ENCODE measurements at regions not wholly inside any gene's neighbourhood (a gene's known extent, or its start where the extent isn't known, plus 50 kb on each side); places are given as distances from the start of the nearest gene placed in this dataset.

DNA sequence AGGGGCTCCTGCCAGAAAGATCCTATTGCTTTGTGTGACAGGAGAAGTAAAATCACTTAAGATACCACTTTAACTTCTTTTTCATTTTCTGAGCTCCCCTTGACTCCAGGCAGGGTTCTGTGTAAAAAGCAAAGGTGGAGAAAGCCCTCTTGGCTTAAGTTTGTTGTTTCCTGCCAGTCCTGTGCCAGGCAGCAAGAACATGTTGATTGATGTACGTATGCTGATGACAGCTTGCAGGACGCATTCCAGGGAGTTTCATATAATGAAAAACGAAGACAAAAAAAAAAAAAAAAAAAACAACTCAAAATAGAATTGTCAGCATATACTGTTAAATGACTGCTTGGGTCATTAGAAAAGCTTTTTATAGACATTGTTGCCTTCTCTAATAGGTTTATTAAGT lies 251.7 kb downstream of the PSAT1 start:
- Histone ChIP-seq H2AFZ (ENCODE audit: low read depth, low read length) (no peak overlapping the region), H4K20me1 (replicated peaks; ENCODE audit: control insufficient read depth, extremely low read depth, insufficient read depth, low read length) (no peaks in the 10 kb centered on the region), H3K27me3 (ENCODE audit: control insufficient read depth in 2 of 2, insufficient read depth in 2 of 2, low read length in 2 of 2) (no peaks in the 10 kb centered on the region), H3K4me1 (ENCODE audit: control insufficient read depth, extremely low read depth, insufficient read depth, low read length) (no peaks in the 10 kb centered on the region), H3K4me2 (ENCODE audit: insufficient read depth, low read length) (no peak overlapping the region), H3K79me2 (ENCODE audit: control insufficient read depth, insufficient read depth, low read length) (no peaks in the 10 kb centered on the region), H3K9ac (replicated peaks; ENCODE audit: extremely low read depth, insufficient read depth, low read length) (no peak overlapping the region), H3K9me3 (replicated peaks; ENCODE audit: control insufficient read depth, insufficient read depth, low read length) (no peaks in the 10 kb centered on the region), H3K9me1 (replicated peaks; ENCODE audit: control insufficient read depth, extremely low read depth, insufficient read depth, low read length) (no peaks in the 10 kb centered on the region), H3K4me3 (replicated peaks in 1 of 3; ENCODE audit: insufficient read depth in 1 of 3, low read depth in 1 of 3, low read length in 3 of 3) (no peak overlapping the region), H3K36me3 (ENCODE audit: control insufficient read depth in 2 of 2, extremely low read depth in 1 of 2, insufficient read depth in 2 of 2, low read length in 2 of 2) (no peaks in the 10 kb centered on the region), H3K27ac (ENCODE audit: insufficient read depth, low read depth, low read length) (no peak overlapping the region)
- BruUV-seq (replicated peaks) = no TSS peak
- POLR2A ChIA-PET = no interaction called here
- dilution Hi-C loops (cut with MboI; ENCODE audit: extremely low pct_ligation_motif_present, low sequenced_read_pairs) = no loop called here
- no peak for DNase-seq (ENCODE audit: low read depth, low spot score)
- FAIRE-seq = no peak
- no peak for TF ChIP-seq POLR2AphosphoS5 (IDR thresholded peaks at IDR 0.05; ENCODE audit: insufficient read depth, low read depth, low read length)
- TF ChIP-seq EZH2 (IDR thresholded peaks at IDR 0.05; ENCODE audit: borderline replicate concordance, low read depth, low read length, severe bottlenecking) = no peak
- TF ChIP-seq GATA2 (IDR thresholded peaks at IDR 0.05; ENCODE audit: insufficient read depth, insufficient read length, low read depth, low read length) = no peak
- TF ChIP-seq, protein P1, sequence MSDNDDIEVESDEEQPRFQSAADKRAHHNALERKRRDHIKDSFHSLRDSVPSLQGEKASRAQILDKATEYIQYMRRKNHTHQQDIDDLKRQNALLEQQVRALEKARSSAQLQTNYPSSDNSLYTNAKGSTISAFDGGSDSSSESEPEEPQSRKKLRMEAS (IDR thresholded peaks at IDR 0.05; ENCODE audit: insufficient read depth, insufficient read length) = no peak
- TF ChIP-seq FOS (IDR thresholded peaks at IDR 0.05; ENCODE audit: borderline replicate concordance, insufficient read depth, low read length) = no peak
- TF ChIP-seq POLR2A (IDR thresholded peaks at IDR 0.05; ENCODE audit: low read depth, low read length) = no peak
- no peak for TF ChIP-seq MYC (IDR thresholded peaks at IDR 0.05; ENCODE audit: low read depth, low read length)
- TF ChIP-seq JUN (IDR thresholded peaks at IDR 0.05; ENCODE audit: borderline replicate concordance, insufficient read depth, insufficient read length, low read depth) = no peak
- TF ChIP-seq, protein P2, sequence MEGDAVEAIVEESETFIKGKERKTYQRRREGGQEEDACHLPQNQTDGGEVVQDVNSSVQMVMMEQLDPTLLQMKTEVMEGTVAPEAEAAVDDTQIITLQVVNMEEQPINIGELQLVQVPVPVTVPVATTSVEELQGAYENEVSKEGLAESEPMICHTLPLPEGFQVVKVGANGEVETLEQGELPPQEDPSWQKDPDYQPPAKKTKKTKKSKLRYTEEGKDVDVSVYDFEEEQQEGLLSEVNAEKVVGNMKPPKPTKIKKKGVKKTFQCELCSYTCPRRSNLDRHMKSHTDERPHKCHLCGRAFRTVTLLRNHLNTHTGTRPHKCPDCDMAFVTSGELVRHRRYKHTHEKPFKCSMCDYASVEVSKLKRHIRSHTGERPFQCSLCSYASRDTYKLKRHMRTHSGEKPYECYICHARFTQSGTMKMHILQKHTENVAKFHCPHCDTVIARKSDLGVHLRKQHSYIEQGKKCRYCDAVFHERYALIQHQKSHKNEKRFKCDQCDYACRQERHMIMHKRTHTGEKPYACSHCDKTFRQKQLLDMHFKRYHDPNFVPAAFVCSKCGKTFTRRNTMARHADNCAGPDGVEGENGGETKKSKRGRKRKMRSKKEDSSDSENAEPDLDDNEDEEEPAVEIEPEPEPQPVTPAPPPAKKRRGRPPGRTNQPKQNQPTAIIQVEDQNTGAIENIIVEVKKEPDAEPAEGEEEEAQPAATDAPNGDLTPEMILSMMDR (IDR thresholded peaks at IDR 0.05; ENCODE audit: extremely low read depth in 1 of 2, insufficient read depth in 1 of 2, low read depth in 1 of 2, low read length in 2 of 2) = no peak
- CTCF ChIA-PET = interaction anchor here (0.7 kb wide), 1 partner anchor 435 kb away, joined by 3 read pairs; no protein-coding TSS in a partner anchor
- intact Hi-C loops (cut with micrococcal nuclease) = no loop called here
